Duodenal mucosa (tissue), 2 donors: ENCODE measurements at regions not wholly inside any gene's neighbourhood (a gene's known extent, or its start where the extent isn't known, plus 50 kb on each side); places are given as distances from the start of the nearest gene placed in this dataset.

Experiments
- H3K27ac ChIP-seq: one replicate; pipeline ENCODE4 v1.7.0; 2013; ENCODE audit warnings: low read depth, low read length
- H3K27me3 ChIP-seq, 2 donors: one replicate each; pipeline ENCODE4 v1.7.0; 2013; ENCODE audit warnings: low read length in 2 of 2, control low read depth in 1 of 2; ENCODE audit not compliant: insufficient read depth in 2 of 2, control insufficient read depth in 1 of 2
- H3K36me3 ChIP-seq, 2 donors: one replicate each; pipeline ENCODE4 v1.7.0; 2013; ENCODE audit warnings: low read length in 2 of 2, control low read depth in 1 of 2; ENCODE audit not compliant: insufficient read depth in 2 of 2, control insufficient read depth in 1 of 2
- H3K4me1 ChIP-seq, 2 donors: one replicate each; pipeline ENCODE4 v1.7.0; 2013; ENCODE audit warnings: low read length in 2 of 2, control low read depth in 1 of 2; ENCODE audit not compliant: insufficient read depth in 2 of 2, control insufficient read depth in 1 of 2
- H3K4me3 ChIP-seq, 2 donors: one replicate each; pipeline ENCODE4 v1.7.0; 2013; ENCODE audit warnings: low read length in 2 of 2, low read depth in 1 of 2
- H3K9ac ChIP-seq, 2 donors: one replicate each; pipeline ENCODE4 v1.7.0; 2013; ENCODE audit warnings: low read length in 2 of 2, low read depth in 1 of 2
- H3K9me3 ChIP-seq, 2 donors: one replicate each; pipeline ENCODE4 v1.7.0; 2013; ENCODE audit warnings: low read length in 2 of 2, control low read depth in 1 of 2; ENCODE audit not compliant: control insufficient read depth in 1 of 2

GRCh38 chr5:82666312-82666711 lies 388.2 kb upstream of the RPS23 start:
- Histone ChIP-seq H3K9ac (no peak overlapping the region), H3K4me3 (no peak overlapping the region), H3K9me3 (no peaks in the 10 kb centered on the region), H3K27me3 (no peaks in the 10 kb centered on the region), H3K36me3 (no peaks in the 10 kb centered on the region), H3K4me1 (no peaks in the 10 kb centered on the region), H3K27ac (no peak overlapping the region)

GRCh38 chr5:82664732-82665131 lies 386.6 kb upstream of the RPS23 start:
- Histone ChIP-seq H3K36me3 (no peaks in the 10 kb centered on the region), H3K4me3 (no peak overlapping the region), H3K9me3 (no peaks in the 10 kb centered on the region), H3K27ac (no peak overlapping the region), H3K27me3 (no peaks in the 10 kb centered on the region), H3K4me1 (no peaks in the 10 kb centered on the region), H3K9ac (no peak overlapping the region)

GRCh38 chr5:82663225-82663624 lies 385.1 kb upstream of the RPS23 start:
- Histone ChIP-seq H3K27ac (no peak overlapping the region), H3K4me3 (no peak overlapping the region), H3K9ac (no peak overlapping the region), H3K36me3 (no peaks in the 10 kb centered on the region), H3K4me1 (no peaks in the 10 kb centered on the region), H3K9me3 (no peaks in the 10 kb centered on the region), H3K27me3 (no peaks in the 10 kb centered on the region)

- Histone ChIP-seq H3K27me3 (no peaks in the 10 kb centered on the region), H3K9ac (no peak overlapping the region), H3K36me3 (no peaks in the 10 kb centered on the region), H3K27ac (no peak overlapping the region), H3K4me1 (no peaks in the 10 kb centered on the region), H3K9me3 (no peaks in the 10 kb centered on the region), H3K4me3 (no peak overlapping the region)
Observed at GRCh38 chr5:82662340-82662739, 384.2 kb upstream of the RPS23 start.

GRCh38 chr5:82661933-82662332 lies 383.8 kb upstream of the RPS23 start:
- H3K27ac ChIP-seq: no peak overlapping the region
- no peak overlapping the region for H3K9ac ChIP-seq
- no peaks in the 10 kb centered on the region for H3K27me3 ChIP-seq
- no peaks in the 10 kb centered on the region for H3K4me1 ChIP-seq
- no peak overlapping the region for H3K4me3 ChIP-seq
- H3K9me3 ChIP-seq: no peaks in the 10 kb centered on the region
- H3K36me3 ChIP-seq: no peaks in the 10 kb centered on the region

- Histone ChIP-seq H3K27me3 (no peaks in the 10 kb centered on the region), H3K9ac (no peak overlapping the region), H3K9me3 (no peaks in the 10 kb centered on the region), H3K4me1 (no peaks in the 10 kb centered on the region), H3K27ac (no peak overlapping the region), H3K36me3 (no peaks in the 10 kb centered on the region), H3K4me3 (no peak overlapping the region)
Observed at GRCh38 chr5:82661462-82661861, 383.3 kb upstream of the RPS23 start.

- H3K36me3 ChIP-seq: no peaks in the 10 kb centered on the region
- no peak overlapping the region for H3K4me3 ChIP-seq
- H3K9ac ChIP-seq: no peak overlapping the region
- no peaks in the 10 kb centered on the region for H3K9me3 ChIP-seq
- H3K27ac ChIP-seq: no peak overlapping the region
- no peaks in the 10 kb centered on the region for H3K4me1 ChIP-seq
- no peaks in the 10 kb centered on the region for H3K27me3 ChIP-seq
Observed at GRCh38 chr5:82659115-82659514, 381.0 kb upstream of the RPS23 start.

GRCh38 chr5:82657033-82657699 lies 379.0 kb upstream of the RPS23 start:
- Histone ChIP-seq H3K27ac (no peak overlapping the region), H3K9ac (no peak overlapping the region), H3K4me3 (no peak overlapping the region), H3K36me3 (no peaks in the 10 kb centered on the region), H3K9me3 (no peaks in the 10 kb centered on the region), H3K4me1 (no peaks in the 10 kb centered on the region), H3K27me3 (no peaks in the 10 kb centered on the region)

- Histone ChIP-seq H3K27ac (no peak overlapping the region), H3K9ac (no peak overlapping the region), H3K36me3 (no peaks in the 10 kb centered on the region), H3K4me1 (no peaks in the 10 kb centered on the region), H3K4me3 (no peak overlapping the region), H3K27me3 (no peaks in the 10 kb centered on the region), H3K9me3 (no peaks in the 10 kb centered on the region)
Observed at GRCh38 chr5:82656341-82656761, 378.2 kb upstream of the RPS23 start.

GRCh38 chr5:82655078-82655477 lies 376.9 kb upstream of the RPS23 start:
- H3K27me3 ChIP-seq: no peaks in the 10 kb centered on the region
- H3K36me3 ChIP-seq: no peaks in the 10 kb centered on the region
- no peak overlapping the region for H3K27ac ChIP-seq

GRCh38 chr5:82649943-82650342 lies 371.8 kb upstream of the RPS23 start:
- no peaks in the 10 kb centered on the region for H3K9me3 ChIP-seq
- no peaks in the 10 kb centered on the region for H3K4me1 ChIP-seq
- no peak overlapping the region for H3K4me3 ChIP-seq
- H3K27ac ChIP-seq: no peak overlapping the region
- no peaks in the 10 kb centered on the region for H3K27me3 ChIP-seq
- no peaks in the 10 kb centered on the region for H3K36me3 ChIP-seq
- H3K9ac ChIP-seq: no peak overlapping the region

More at GRCh38 chr5:82655078-82655477, 376.9 kb upstream of the RPS23 start:
- H3K4me1 ChIP-seq: no peaks in the 10 kb centered on the region
- no peak overlapping the region for H3K9ac ChIP-seq
- no peaks in the 10 kb centered on the region for H3K9me3 ChIP-seq
- H3K4me3 ChIP-seq: no peak overlapping the region
